Right lobe of liver (tissue), 6 donors: ENCODE measurements at regions not wholly inside any gene's neighbourhood (a gene's known extent, or its start where the extent isn't known, plus 50 kb on each side); places are given as distances from the start of the nearest gene placed in this dataset.

ENCODE experiments used
- ATAC-seq, 4 donors: fragments of 200-7000 bp; cut with Tn5 transposase; one replicate each; pipeline ENCODE4 v1.9.1; 2020; ENCODE audit warnings: mild to moderate bottlenecking in 4 of 4, moderate library complexity in 4 of 4
- DNase-seq, 3 donors: peaks; one replicate each; pipeline ENCODE4 v3.0.0-alpha.2; 2020
- H3K27ac ChIP-seq, 3 donors: fragments of 200-600 bp; one replicate each; pipeline ENCODE4 v1.8.0; 2022
- H3K27me3 ChIP-seq, 2 donors: fragments of 200-600 bp; one replicate each; pipeline ENCODE4 v1.8.0; 2022
- H3K36me3 ChIP-seq, 4 donors: fragments of 200-600 bp; sonication (generic) in 1 of 4; one replicate each; pipeline versions ENCODE4 v1.5.1 to v1.8.0; 2017 to 2022; ENCODE audit warnings: control low read depth in 1 of 4
- H3K4me1 ChIP-seq, 4 donors: fragments of 200-600 bp; sonication (generic) in 1 of 4; one replicate each; pipeline versions ENCODE4 v1.5.1 to v1.8.0; 2017 to 2022; ENCODE audit warnings: control low read depth in 1 of 4
- H3K4me3 ChIP-seq, 3 donors: fragments of 200-600 bp; one replicate each; pipeline ENCODE4 v1.8.0; 2022
- H3K9me3 ChIP-seq, 4 donors: fragments of 200-600 bp; sonication (generic) in 1 of 4; one replicate each; pipeline versions ENCODE4 v1.5.1 to v1.8.0; 2017 to 2022; ENCODE audit warnings: control low read depth in 1 of 4
- CTCF ChIP-seq, 4 donors: fragments of 200-600 bp in 3 of 4; fragments of 450-650 bp in 1 of 4; IDR thresholded peaks; one replicate each; pipeline versions ENCODE4 v1.5.1 to v1.8.0; 2016 to 2022; ENCODE audit warnings: antibody characterized with exemption in 4 of 4, mild to moderate bottlenecking in 2 of 4
- POLR2A ChIP-seq: fragments of 450-650 bp; IDR thresholded peaks from one replicate; pipeline ENCODE4 v1.6.1; 2017; ENCODE audit warnings: antibody characterized with exemption, mild to moderate bottlenecking
- WGBS: methylation state at CpG from one replicate; pipeline ENCODE4 v1.1.6; 2018; ENCODE audit warnings: low coverage, low lambda C conversion rate; ENCODE audit not compliant: insufficient coverage; ENCODE audit errors: missing lambda C conversion rate; 5-methylcytosine and 5-hydroxymethylcytosine counted together
- intact Hi-C, 2 donors: fragments of 100-400 bp; cut with DNase I; formaldehyde crosslinking; loops; one replicate each; pipeline versions ENCODE4 v1.11.2 to v1.14.1; 2022
- donor health status: DM: no; HTN: yes; CAD: no.
- donor health status: DM: no; HTN: no; CAD: no.
- donor health status: DM: no; HTN: no; CAD: no.
- donor health status: DM: no; HTN: yes; CAD: no.
- donor health status: DM: no; HTN: yes; CAD: no.

- peaks cover 0 to 2% of the 10 kb centered on the region in 2 donors for H3K27me3 ChIP-seq
- 69% methylated on average over 2 of the region's 2 CpGs for WGBS
- TF ChIP-seq CTCF (IDR thresholded peaks at IDR 0.05) (no peak), POLR2A (no peak)
- H3K4me3 ChIP-seq, result no peak overlapping the region
- ATAC-seq (no peak), DNase-seq (no peak)
- no peaks in the 10 kb centered on the region for H3K36me3 ChIP-seq
- H3K9me3 ChIP-seq, result no peaks in the 10 kb centered on the region
- intact Hi-C loops, result loop anchor here in 1 of 2 donors (10.0 kb wide), 1 partner anchor 137 kb away; no protein-coding TSS in a partner anchor
- no peaks in the 10 kb centered on the region for H3K4me1 ChIP-seq
- H3K27ac ChIP-seq, result no peak overlapping the region
Measured at GRCh38 chr1:110771245-110772022, 96.7 kb upstream of the KCNA3 start.

- intact Hi-C loops, result loop anchor here in 1 of 2 donors (10.0 kb wide), 1 partner anchor 136 kb away; no protein-coding TSS in a partner anchor
- Histone ChIP-seq H3K4me3 (no peak overlapping the region), H3K27ac (no peak overlapping the region), H3K4me1 (no peaks in the 10 kb centered on the region), H3K27me3 (peaks cover 0 to 5% of the 10 kb centered on the region in 2 donors), H3K9me3 (no peaks in the 10 kb centered on the region), H3K36me3 (no peaks in the 10 kb centered on the region)
- DNase-seq (no peak), ATAC-seq (no peak)
- TF ChIP-seq CTCF (IDR thresholded peaks at IDR 0.05) (no peak), POLR2A (no peak)
- 29% methylated on average over 2 of the region's 2 CpGs for WGBS
Measured at GRCh38 chr1:110770832-110771231, 96.1 kb upstream of the KCNA3 start.

GRCh38 chr1:110768605-110769004 lies 93.9 kb upstream of the KCNA3 start:
- ATAC-seq (no peak), DNase-seq (no peak)
- intact Hi-C loops, result loop anchor here in 1 of 2 donors (5.0 kb wide), 1 partner anchor 136 kb away; no protein-coding TSS in a partner anchor
- Histone ChIP-seq H3K36me3 (no peaks in the 10 kb centered on the region), H3K4me1 (no peaks in the 10 kb centered on the region), H3K27ac (no peak overlapping the region), H3K9me3 (no peaks in the 10 kb centered on the region), H3K4me3 (no peak overlapping the region), H3K27me3 (peaks cover 0 to 5% of the 10 kb centered on the region in 2 donors)
- TF ChIP-seq CTCF (IDR thresholded peaks at IDR 0.05) (no peak), POLR2A (no peak)
- 21% methylated on average over 2 of the region's 2 CpGs for WGBS

- intact Hi-C loops, result loop anchor here in 1 of 2 donors (5.0 kb wide), 1 partner anchor 134 kb away; no protein-coding TSS in a partner anchor
Measured at GRCh38 chr1:110766336-110766647, 91.6 kb upstream of the KCNA3 start.

More at GRCh38 chr1:110766336-110766647, 91.6 kb upstream of the KCNA3 start:
- Histone ChIP-seq H3K4me1 (no peaks in the 10 kb centered on the region), H3K27me3 (peaks cover 0 to 5% of the 10 kb centered on the region in 2 donors), H3K9me3 (no peaks in the 10 kb centered on the region), H3K4me3 (no peak overlapping the region), H3K27ac (no peak overlapping the region), H3K36me3 (no peaks in the 10 kb centered on the region)
- DNase-seq, result no peak
- 4% methylated on average over 1 of the region's 1 CpG for WGBS
- TF ChIP-seq CTCF (IDR thresholded peaks at IDR 0.05), result no peak
- TF ChIP-seq POLR2A, result no peak
- ATAC-seq, result no peak
